GM12878 (cell line): ENCODE measurements at regions not wholly inside any gene's neighbourhood (a gene's known extent, or its start where the extent isn't known, plus 50 kb on each side); places are given as distances from the start of the nearest gene placed in this dataset.

Experiments
- ATAC-seq: fragments of 200-7000 bp; cut with Tn5 transposase; 3 replicates; pipeline ENCODE4 v1.9.1; 2020; ENCODE audit warnings: mild to moderate bottlenecking, moderate library complexity
- BruUV-seq: library from RNA; stranded (reverse); fragments of 400-500 nt; replicated peaks from 2 replicates; lab custom pipeline; 2021; lab: Mats Ljungman, UMichigan
- CTCF ChIA-PET: fragments of 300-600 bp; sonication (Branson Sonifier 250); formaldehyde crosslinking; extraction: SDS; loops from one replicate; lab custom pipeline; 2021; ENCODE audit warnings: inconsistent platforms; lab: Yijun Ruan, JAX
- POLR2A ChIA-PET: fragments of 350-600 bp; formaldehyde crosslinking; extraction: SDS; loops from one replicate; lab custom pipeline; 2021; ENCODE audit warnings: inconsistent platforms; lab: Charles Lee
- RAD21 ChIA-PET: fragments of 300-600 bp; sonication (Branson Sonifier 250); formaldehyde crosslinking; loops from one replicate; lab custom pipeline; 2023; ENCODE audit warnings: antibody characterized with exemption; ENCODE audit not compliant: unreplicated experiment; lab: Charles Lee
- SMC1A ChIA-PET: fragments of 300-600 bp; sonication (Branson Sonifier 250); formaldehyde crosslinking; loops from one replicate; lab custom pipeline; 2023; ENCODE audit not compliant: unreplicated experiment, uncharacterized antibody; lab: Charles Lee
- DNase-seq: peaks from one replicate; pipeline ENCODE4 v3.0.0-alpha.2; 2011; ENCODE audit warnings: low read depth, low spot score
- FAIRE-seq: peaks from 3 replicates; lab custom pipeline; 2011; peaks lifted over from hg19 to GRCh38; lab: Jason Lieb, UNC
- H2AFZ ChIP-seq: 2 replicates; pipeline ENCODE4 v1.6.0; 2011; ENCODE audit warnings: low read depth, low read length, control low read depth; ENCODE audit not compliant: control insufficient read depth
- H3K27ac ChIP-seq: 2 replicates; pipeline ENCODE4 v1.5.1; 2011; ENCODE audit warnings: control low read depth; ENCODE audit not compliant: control insufficient read depth, insufficient read depth
- H3K27me3 ChIP-seq, 2 experiments: replicated peaks in 1 of 2; 2 replicates each; pipeline versions ENCODE4 v1.6.0 to v1.6.1; 2011; ENCODE audit warnings: low read length in 1 of 2; ENCODE audit not compliant: control insufficient read depth in 2 of 2, insufficient read depth in 2 of 2
- H3K36me3 ChIP-seq, 2 experiments: 2 replicates each; pipeline ENCODE4 v1.5.1; 2011; ENCODE audit warnings: low read length in 1 of 2; ENCODE audit not compliant: control insufficient read depth in 2 of 2, insufficient read depth in 2 of 2
- H3K4me1 ChIP-seq: 2 replicates; pipeline ENCODE4 v1.6.1; 2011; ENCODE audit warnings: mild to moderate bottlenecking, low read length, moderate library complexity, mixed read lengths; ENCODE audit not compliant: control insufficient read depth, insufficient read depth
- H3K4me2 ChIP-seq: 2 replicates; pipeline ENCODE4 v1.6.0; 2011; ENCODE audit warnings: control low read depth; ENCODE audit not compliant: control insufficient read depth, insufficient read depth
- H3K4me3 ChIP-seq: fragments of 200-600 bp; sonication (generic); 2 replicates; pipeline ENCODE4 v1.5.1; 2016
- H3K79me2 ChIP-seq: 2 replicates; pipeline ENCODE4 v1.6.0; 2011; ENCODE audit warnings: low read length; ENCODE audit not compliant: control insufficient read depth, insufficient read depth
- H3K9ac ChIP-seq: 2 replicates; pipeline ENCODE4 v1.8.0; 2011; ENCODE audit warnings: low read length, control low read depth, mixed read lengths; ENCODE audit not compliant: control insufficient read depth, insufficient read depth
- H3K9me3 ChIP-seq: replicated peaks from 3 replicates; pipeline ENCODE4 v1.5.1; 2011; ENCODE audit warnings: mild to moderate bottlenecking, low read length; ENCODE audit not compliant: control insufficient read depth, insufficient read depth
- H4K20me1 ChIP-seq: 2 replicates; pipeline ENCODE4 v1.6.0; 2011; ENCODE audit not compliant: control insufficient read depth, insufficient read depth
- EGR1 ChIP-seq, 2 experiments: IDR thresholded peaks; 1 replicate in 1 of 2; 2 replicates in 1 of 2; pipeline ENCODE4 v1.6.1; 2011 to 2012; ENCODE audit warnings: low read depth in 2 of 2, low read length in 2 of 2, borderline replicate concordance in 1 of 2, mild to moderate bottlenecking in 1 of 2, moderate library complexity in 1 of 2
- FOXK2 ChIP-seq: fragments of 450-650 bp; IDR thresholded peaks from 2 replicates; pipeline ENCODE4 v1.6.1; 2017; ENCODE audit warnings: mild to moderate bottlenecking, moderate library complexity
- NR2C2 ChIP-seq: IDR thresholded peaks from 2 replicates; pipeline ENCODE4 v1.6.1; 2011; ENCODE audit warnings: borderline replicate concordance, low read depth; ENCODE audit not compliant: control insufficient read depth, insufficient read length
- SIN3A ChIP-seq: IDR thresholded peaks from 2 replicates; pipeline ENCODE4 v1.6.1; 2012; ENCODE audit warnings: low read depth, low read length, improper control_type of control experiment
- SP1 ChIP-seq: IDR thresholded peaks from one replicate; pipeline ENCODE4 v1.6.1; 2011; ENCODE audit warnings: low read depth, low read length
- SREBF2 ChIP-seq: IDR thresholded peaks from 2 replicates; pipeline ENCODE4 v1.6.1; 2012; ENCODE audit warnings: mild to moderate bottlenecking, low read length
- SUZ12 ChIP-seq: fragments of 200-600 bp; sonication (generic); IDR thresholded peaks from one replicate; pipeline ENCODE4 v1.6.1; 2018; ENCODE audit warnings: antibody characterized with exemption, mild to moderate bottlenecking; ENCODE audit not compliant: unreplicated experiment
- TARDBP ChIP-seq: IDR thresholded peaks from 2 replicates; pipeline ENCODE4 v1.6.1; 2016; ENCODE audit warnings: borderline replicate concordance
- WGBS: methylation state at CpG from one replicate; pipeline ENCODE4 v1.1.6; 2016; ENCODE audit warnings: low lambda C conversion rate; ENCODE audit not compliant: insufficient replicate concordance, insufficient coverage; ENCODE audit errors: missing lambda C conversion rate; 5-methylcytosine and 5-hydroxymethylcytosine counted together
- in situ Hi-C: fragments of 300-500 bp; cut with MboI; formaldehyde crosslinking; loops from 9 replicates; pipeline ENCODE4 v1.14.3; 2018; ENCODE audit warnings: mixed read lengths
- intact Hi-C: fragments of 100-400 bp; cut with micrococcal nuclease; formaldehyde crosslinking; loops from one replicate; pipeline ENCODE4 v1.14.2; 2022; ENCODE audit not compliant: unreplicated experiment
- TF ChIP-seq, protein P1 (sequence below): fragments of 450-650 bp; formaldehyde crosslinking; IDR thresholded peaks from 2 replicates; pipeline ENCODE4 v1.5.0; 2022; ENCODE audit warnings: mild to moderate bottlenecking, missing genetic modification characterization
- TF ChIP-seq, protein P2 (sequence below): fragments of 450-650 bp; IDR thresholded peaks from 2 replicates; pipeline ENCODE4 v1.6.1; 2016; ENCODE audit warnings: mild to moderate bottlenecking
- TF ChIP-seq, protein P3 (sequence below): IDR thresholded peaks from 2 replicates; pipeline ENCODE4 v1.6.1; 2012; ENCODE audit warnings: improper control_type of control experiment, low read depth, low read length; ENCODE audit not compliant: insufficient replicate concordance

DNA sequence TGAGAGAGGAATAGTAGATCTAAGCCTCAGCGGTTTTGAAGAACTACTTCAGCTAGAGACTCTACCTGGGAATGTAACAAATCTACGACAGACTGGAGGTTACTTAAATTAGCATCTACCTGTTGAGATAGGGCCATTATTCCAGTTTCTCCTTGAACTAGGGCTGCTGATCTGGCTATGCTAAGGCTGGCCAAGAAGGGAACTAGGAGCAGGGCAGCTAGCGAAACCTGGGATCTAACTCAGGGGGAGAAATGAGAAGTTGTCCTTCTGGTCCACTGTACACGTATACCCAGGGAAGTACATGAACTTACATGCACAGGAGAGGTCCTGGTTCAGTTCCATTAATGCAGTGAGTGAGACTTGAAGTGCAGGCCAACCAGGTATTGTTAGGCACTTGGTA, 156.7 kb downstream of the TRIM27 start (continued):
- TF ChIP-seq, protein P1, sequence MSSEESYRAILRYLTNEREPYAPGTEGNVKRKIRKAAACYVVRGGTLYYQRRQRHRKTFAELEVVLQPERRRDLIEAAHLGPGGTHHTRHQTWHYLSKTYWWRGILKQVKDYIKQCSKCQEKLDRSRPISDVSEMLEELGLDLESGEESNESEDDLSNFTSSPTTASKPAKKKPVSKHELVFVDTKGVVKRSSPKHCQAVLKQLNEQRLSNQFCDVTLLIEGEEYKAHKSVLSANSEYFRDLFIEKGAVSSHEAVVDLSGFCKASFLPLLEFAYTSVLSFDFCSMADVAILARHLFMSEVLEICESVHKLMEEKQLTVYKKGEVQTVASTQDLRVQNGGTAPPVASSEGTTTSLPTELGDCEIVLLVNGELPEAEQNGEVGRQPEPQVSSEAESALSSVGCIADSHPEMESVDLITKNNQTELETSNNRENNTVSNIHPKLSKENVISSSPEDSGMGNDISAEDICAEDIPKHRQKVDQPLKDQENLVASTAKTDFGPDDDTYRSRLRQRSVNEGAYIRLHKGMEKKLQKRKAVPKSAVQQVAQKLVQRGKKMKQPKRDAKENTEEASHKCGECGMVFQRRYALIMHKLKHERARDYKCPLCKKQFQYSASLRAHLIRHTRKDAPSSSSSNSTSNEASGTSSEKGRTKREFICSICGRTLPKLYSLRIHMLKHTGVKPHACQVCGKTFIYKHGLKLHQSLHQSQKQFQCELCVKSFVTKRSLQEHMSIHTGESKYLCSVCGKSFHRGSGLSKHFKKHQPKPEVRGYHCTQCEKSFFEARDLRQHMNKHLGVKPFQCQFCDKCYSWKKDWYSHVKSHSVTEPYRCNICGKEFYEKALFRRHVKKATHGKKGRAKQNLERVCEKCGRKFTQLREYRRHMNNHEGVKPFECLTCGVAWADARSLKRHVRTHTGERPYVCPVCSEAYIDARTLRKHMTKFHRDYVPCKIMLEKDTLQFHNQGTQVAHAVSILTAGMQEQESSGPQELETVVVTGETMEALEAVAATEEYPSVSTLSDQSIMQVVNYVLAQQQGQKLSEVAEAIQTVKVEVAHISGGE, result no peak
- TF ChIP-seq SUZ12, result no peak
- TF ChIP-seq SP1, result no peak

DNA sequence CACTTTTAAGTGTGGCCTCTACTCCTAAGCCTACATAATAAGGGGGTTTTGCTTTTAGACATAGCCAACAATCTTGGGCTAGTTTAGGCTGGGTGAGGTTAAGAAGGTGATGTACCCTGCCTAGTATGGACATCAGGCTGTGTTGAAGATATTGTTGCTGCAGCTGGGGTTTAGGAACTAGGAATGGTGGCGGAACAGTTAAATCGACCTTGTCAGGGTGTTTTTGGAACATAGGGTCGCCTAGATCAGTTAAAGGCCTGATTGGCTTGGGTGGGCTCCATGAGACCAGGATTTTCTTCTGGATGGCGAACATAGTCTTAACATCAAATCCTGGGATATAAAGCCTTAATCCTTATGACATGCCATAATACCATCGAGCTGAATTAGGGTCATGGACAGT, 156.1 kb downstream of the TRIM27 start:
- Histone ChIP-seq H2AFZ (no peak overlapping the region), H3K9me3 (no peaks in the 10 kb centered on the region; the same call in 2 of the 3 replicates), H4K20me1 (no peaks in the 10 kb centered on the region), H3K4me3 (no peak overlapping the region), H3K79me2 (no peaks in the 10 kb centered on the region), H3K36me3 (no peaks in the 10 kb centered on the region), H3K27ac (no peak overlapping the region), H3K27me3 (peaks cover 0 to 3% of the 10 kb centered on the region in 2 experiments; a peak in 2 of 4 replicates), H3K4me2 (no peak overlapping the region), H3K4me1 (no peaks in the 10 kb centered on the region), H3K9ac (no peak overlapping the region)
- intact Hi-C loops (no loop called here), in situ Hi-C loops (no loop called here)
- FAIRE-seq, result no peak
- ChIA-PET CTCF (no interaction called here), POLR2A (no interaction called here), SMC1A (no interaction called here), RAD21 (no interaction called here)
- ATAC-seq, result no peak
- WGBS, result 16% methylated on average over 5 of the region's 5 CpGs
- no peak for DNase-seq
- no TSS peak for BruUV-seq
- TF ChIP-seq TARDBP (no peak), SREBF2 (no peak), SIN3A (no peak), NR2C2 (no peak), FOXK2 (no peak), EGR1 (IDR thresholded peaks at IDR 0.05; ENCODE audit: borderline replicate concordance in 1 of 2, low read depth in 2 of 2, low read length in 2 of 2) (no peak)
- TF ChIP-seq, protein P2, sequence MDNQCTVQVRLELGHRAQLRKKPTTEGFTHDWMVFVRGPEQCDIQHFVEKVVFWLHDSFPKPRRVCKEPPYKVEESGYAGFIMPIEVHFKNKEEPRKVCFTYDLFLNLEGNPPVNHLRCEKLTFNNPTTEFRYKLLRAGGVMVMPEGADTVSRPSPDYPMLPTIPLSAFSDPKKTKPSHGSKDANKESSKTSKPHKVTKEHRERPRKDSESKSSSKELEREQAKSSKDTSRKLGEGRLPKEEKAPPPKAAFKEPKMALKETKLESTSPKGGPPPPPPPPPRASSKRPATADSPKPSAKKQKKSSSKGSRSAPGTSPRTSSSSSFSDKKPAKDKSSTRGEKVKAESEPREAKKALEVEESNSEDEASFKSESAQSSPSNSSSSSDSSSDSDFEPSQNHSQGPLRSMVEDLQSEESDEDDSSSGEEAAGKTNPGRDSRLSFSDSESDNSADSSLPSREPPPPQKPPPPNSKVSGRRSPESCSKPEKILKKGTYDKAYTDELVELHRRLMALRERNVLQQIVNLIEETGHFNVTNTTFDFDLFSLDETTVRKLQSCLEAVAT, result no peak
- TF ChIP-seq, protein P3, sequence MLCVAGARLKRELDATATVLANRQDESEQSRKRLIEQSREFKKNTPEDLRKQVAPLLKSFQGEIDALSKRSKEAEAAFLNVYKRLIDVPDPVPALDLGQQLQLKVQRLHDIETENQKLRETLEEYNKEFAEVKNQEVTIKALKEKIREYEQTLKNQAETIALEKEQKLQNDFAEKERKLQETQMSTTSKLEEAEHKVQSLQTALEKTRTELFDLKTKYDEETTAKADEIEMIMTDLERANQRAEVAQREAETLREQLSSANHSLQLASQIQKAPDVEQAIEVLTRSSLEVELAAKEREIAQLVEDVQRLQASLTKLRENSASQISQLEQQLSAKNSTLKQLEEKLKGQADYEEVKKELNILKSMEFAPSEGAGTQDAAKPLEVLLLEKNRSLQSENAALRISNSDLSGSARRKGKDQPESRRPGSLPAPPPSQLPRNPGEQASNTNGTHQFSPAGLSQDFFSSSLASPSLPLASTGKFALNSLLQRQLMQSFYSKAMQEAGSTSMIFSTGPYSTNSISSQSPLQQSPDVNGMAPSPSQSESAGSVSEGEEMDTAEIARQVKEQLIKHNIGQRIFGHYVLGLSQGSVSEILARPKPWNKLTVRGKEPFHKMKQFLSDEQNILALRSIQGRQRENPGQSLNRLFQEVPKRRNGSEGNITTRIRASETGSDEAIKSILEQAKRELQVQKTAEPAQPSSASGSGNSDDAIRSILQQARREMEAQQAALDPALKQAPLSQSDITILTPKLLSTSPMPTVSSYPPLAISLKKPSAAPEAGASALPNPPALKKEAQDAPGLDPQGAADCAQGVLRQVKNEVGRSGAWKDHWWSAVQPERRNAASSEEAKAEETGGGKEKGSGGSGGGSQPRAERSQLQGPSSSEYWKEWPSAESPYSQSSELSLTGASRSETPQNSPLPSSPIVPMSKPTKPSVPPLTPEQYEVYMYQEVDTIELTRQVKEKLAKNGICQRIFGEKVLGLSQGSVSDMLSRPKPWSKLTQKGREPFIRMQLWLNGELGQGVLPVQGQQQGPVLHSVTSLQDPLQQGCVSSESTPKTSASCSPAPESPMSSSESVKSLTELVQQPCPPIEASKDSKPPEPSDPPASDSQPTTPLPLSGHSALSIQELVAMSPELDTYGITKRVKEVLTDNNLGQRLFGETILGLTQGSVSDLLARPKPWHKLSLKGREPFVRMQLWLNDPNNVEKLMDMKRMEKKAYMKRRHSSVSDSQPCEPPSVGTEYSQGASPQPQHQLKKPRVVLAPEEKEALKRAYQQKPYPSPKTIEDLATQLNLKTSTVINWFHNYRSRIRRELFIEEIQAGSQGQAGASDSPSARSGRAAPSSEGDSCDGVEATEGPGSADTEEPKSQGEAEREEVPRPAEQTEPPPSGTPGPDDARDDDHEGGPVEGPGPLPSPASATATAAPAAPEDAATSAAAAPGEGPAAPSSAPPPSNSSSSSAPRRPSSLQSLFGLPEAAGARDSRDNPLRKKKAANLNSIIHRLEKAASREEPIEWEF, result no peak
